ENCODE measurements at regions not wholly inside any gene's neighbourhood (a gene's known extent, or its start where the extent isn't known, plus 50 kb on each side); places are given as distances from the start of the nearest gene placed in this dataset.

- TF ChIP-seq E2F5 (CRISPR knock-in tag; IDR thresholded peaks at IDR 0.05) (no peak), ZNF121 (CRISPR knock-in tag; IDR thresholded peaks at IDR 0.05) (no peak), TEAD1 (CRISPR knock-in tag; IDR thresholded peaks at IDR 0.05) (no peak), JAZF1 (CRISPR knock-in tag; IDR thresholded peaks at IDR 0.05) (no peak)
Observed at GRCh38 chr10:4623757-4624420, 202.1 kb upstream of the AKR1E2 start (continued).

- Mint-ChIP-seq H3K36me3 (peaks cover 11% of the 10 kb centered on the region), H3K9me3 (peaks cover 19% of the 10 kb centered on the region)
Observed at GRCh38 chr10:4623200-4623599, 202.8 kb upstream of the AKR1E2 start.

GRCh38 chr10:4622384-4622783 lies 203.6 kb upstream of the AKR1E2 start:
- Mint-ChIP-seq H3K27me3 (ENCODE audit: low read depth) (no peaks in the 10 kb centered on the region), H3K4me3 (no peak overlapping the region), H3K4me1 (peaks cover 7% of the 10 kb centered on the region), H3K9me3 (peaks cover 12% of the 10 kb centered on the region), H3K27ac (no peak overlapping the region), H3K36me3 (peaks cover 5% of the 10 kb centered on the region)
- ChIA-PET POLR2A (no interaction called here), CTCF (no interaction called here)
- DNase-seq (ENCODE audit: low spot score) (no peak), ATAC-seq (no peak)
- TF ChIP-seq GABPB1 (CRISPR knock-in tag; IDR thresholded peaks at IDR 0.05) (no peak), ZNF416 (CRISPR knock-in tag; IDR thresholded peaks at IDR 0.05) (no peak), NFE2L1 (CRISPR knock-in tag; IDR thresholded peaks at IDR 0.05) (no peak), GTF2I (CRISPR knock-in tag; conservative IDR thresholded peaks at IDR 0.05) (no peak), ZBTB21 (CRISPR knock-in tag; IDR thresholded peaks at IDR 0.05; ENCODE audit: borderline replicate concordance) (no peak), EMX1 (CRISPR knock-in tag; IDR thresholded peaks at IDR 0.05) (no peak), FOXJ3 (CRISPR knock-in tag; IDR thresholded peaks at IDR 0.05; ENCODE audit: borderline replicate concordance) (no peak), FOXP1 (CRISPR knock-in tag; IDR thresholded peaks at IDR 0.05; ENCODE audit: borderline replicate concordance) (no peak), ZSCAN18 (CRISPR knock-in tag; IDR thresholded peaks at IDR 0.05) (no peak), TCF7 (CRISPR knock-in tag; IDR thresholded peaks at IDR 0.05; ENCODE audit: low read depth) (no peak), ZNF532 (CRISPR knock-in tag; IDR thresholded peaks at IDR 0.05; ENCODE audit: borderline replicate concordance) (no peak), TEAD4 (CRISPR knock-in tag; IDR thresholded peaks at IDR 0.05) (no peak), PREB (CRISPR knock-in tag; IDR thresholded peaks at IDR 0.05; ENCODE audit: borderline replicate concordance) (no peak), E2F4 (CRISPR knock-in tag; IDR thresholded peaks at IDR 0.05; ENCODE audit: borderline replicate concordance, low read depth) (no peak), MXD4 (CRISPR knock-in tag; IDR thresholded peaks at IDR 0.05; ENCODE audit: borderline replicate concordance) (no peak), NFATC4 (CRISPR knock-in tag; IDR thresholded peaks at IDR 0.05) (no peak), GRHL2 (CRISPR knock-in tag; IDR thresholded peaks at IDR 0.05; ENCODE audit: insufficient replicate concordance, severe bottlenecking) (no peak)

More at GRCh38 chr10:4623200-4623599, 202.8 kb upstream of the AKR1E2 start:
- ChIA-PET CTCF (no interaction called here), POLR2A (no interaction called here)
- Mint-ChIP-seq H3K27ac (no peak overlapping the region), H3K4me3 (no peak overlapping the region), H3K4me1 (peaks cover 7% of the 10 kb centered on the region), H3K27me3 (ENCODE audit: low read depth) (no peaks in the 10 kb centered on the region)
- DNase-seq (ENCODE audit: low spot score) (no peak), ATAC-seq (no peak)
- TF ChIP-seq E2F4 (CRISPR knock-in tag; IDR thresholded peaks at IDR 0.05; ENCODE audit: borderline replicate concordance, low read depth) (no peak), JUN (CRISPR knock-in tag; IDR thresholded peaks at IDR 0.05) (no peak)
